MM.1S (cell line): ENCODE measurements at regions not wholly inside any gene's neighbourhood (a gene's known extent, or its start where the extent isn't known, plus 50 kb on each side); places are given as distances from the start of the nearest gene placed in this dataset.

Experiments
- DNase-seq: peaks from one replicate; pipeline ENCODE4 v3.0.0-alpha.2; 2015
- H2AFZ ChIP-seq: fragments of 300-600 bp; sonication (generic); 2 replicates; pipeline ENCODE4 v1.6.0; 2016; ENCODE audit warnings: antibody characterized with exemption, low read length
- H3F3A ChIP-seq: fragments of 300-600 bp; sonication (generic); 2 replicates; pipeline ENCODE4 v1.6.1; 2016; ENCODE audit warnings: mild to moderate bottlenecking, antibody characterized with exemption, low read length, moderate library complexity, mixed read lengths; ENCODE audit not compliant: insufficient read depth
- H3K27ac ChIP-seq: fragments of 300-600 bp; sonication (generic); 2 replicates; pipeline ENCODE4 v1.5.1; 2016; ENCODE audit warnings: mild to moderate bottlenecking, low read length
- H3K27me3 ChIP-seq: fragments of 300-600 bp; sonication (generic); replicated peaks from 2 replicates; pipeline ENCODE4 v1.6.0; 2016; ENCODE audit warnings: low read length; ENCODE audit not compliant: insufficient read depth
- H3K36me3 ChIP-seq: fragments of 300-600 bp; sonication (generic); replicated peaks from 2 replicates; pipeline ENCODE4 v1.6.1; 2016; ENCODE audit warnings: mild to moderate bottlenecking, low read length, mixed read lengths; ENCODE audit not compliant: insufficient read depth
- H3K4me1 ChIP-seq: fragments of 300-600 bp; sonication (generic); 2 replicates; pipeline ENCODE4 v1.6.1; 2016; ENCODE audit warnings: low read length, mixed read lengths
- H3K4me2 ChIP-seq: fragments of 300-600 bp; sonication (generic); 2 replicates; pipeline ENCODE4 v1.6.0; 2016; ENCODE audit warnings: low read depth, low read length
- H3K4me3 ChIP-seq: fragments of 300-600 bp; sonication (generic); 2 replicates; pipeline ENCODE4 v1.5.1; 2016; ENCODE audit warnings: low read length, mixed read lengths
- H3K79me2 ChIP-seq: fragments of 300-600 bp; sonication (generic); 2 replicates; pipeline ENCODE4 v1.6.1; 2016; ENCODE audit warnings: mixed run types, low read length, mixed read lengths
- H3K9ac ChIP-seq: fragments of 300-600 bp; sonication (generic); 2 replicates; pipeline ENCODE4 v1.6.1; 2016; ENCODE audit warnings: low read length, mixed read lengths
- H3K9me2 ChIP-seq: fragments of 300-600 bp; sonication (generic); replicated peaks from 2 replicates; pipeline ENCODE4 v1.6.1; 2016; ENCODE audit warnings: mild to moderate bottlenecking, low read length, mixed read lengths; ENCODE audit not compliant: insufficient read depth
- H3K9me3 ChIP-seq: fragments of 300-600 bp; sonication (generic); replicated peaks from 2 replicates; pipeline ENCODE4 v1.6.1; 2016; ENCODE audit warnings: mild to moderate bottlenecking, low read length, mixed read lengths; ENCODE audit not compliant: insufficient read depth
- H4K20me1 ChIP-seq: fragments of 300-600 bp; sonication (generic); 2 replicates; pipeline ENCODE4 v1.6.1; 2016; ENCODE audit warnings: mild to moderate bottlenecking, low read length, moderate library complexity, mixed read lengths; ENCODE audit not compliant: insufficient read depth
- EZH2 ChIP-seq: fragments of 300-600 bp; sonication (generic); optimal IDR thresholded peaks from 2 replicates; pipeline ENCODE3; 2017; ENCODE audit warnings: low read depth, mild to moderate bottlenecking, antibody characterized with exemption, low read length, mixed read lengths
- EZH2phosphoT487 ChIP-seq: fragments of 300-600 bp; sonication (generic); IDR thresholded peaks from 2 replicates; pipeline ENCODE4 v1.6.1; 2018; ENCODE audit warnings: antibody characterized with exemption, low read length
- TF ChIP-seq, protein P1 (sequence below): fragments of 300-600 bp; sonication (generic); IDR thresholded peaks from 2 replicates; pipeline ENCODE4 v1.5.1; 2016; ENCODE audit warnings: antibody characterized with exemption, low read length, mixed read lengths

GRCh38 chr3:109927726-109928125 is 590.4 kb upstream of the DPPA4 start:
- Histone ChIP-seq H3K4me2 (no peak overlapping the region), H3K79me2 (no peaks in the 10 kb centered on the region), H3K36me3 (no peaks in the 10 kb centered on the region), H3K9ac (no peak overlapping the region), H4K20me1 (no peaks in the 10 kb centered on the region), H2AFZ (no peak overlapping the region), H3K4me1 (no peaks in the 10 kb centered on the region), H3F3A (no peaks in the 10 kb centered on the region), H3K4me3 (no peak overlapping the region), H3K27ac (no peak overlapping the region), H3K27me3 (no peaks in the 10 kb centered on the region), H3K9me3 (no peaks in the 10 kb centered on the region), H3K9me2 (no peaks in the 10 kb centered on the region)
- no peak for TF ChIP-seq EZH2phosphoT487
- TF ChIP-seq, protein P1, sequence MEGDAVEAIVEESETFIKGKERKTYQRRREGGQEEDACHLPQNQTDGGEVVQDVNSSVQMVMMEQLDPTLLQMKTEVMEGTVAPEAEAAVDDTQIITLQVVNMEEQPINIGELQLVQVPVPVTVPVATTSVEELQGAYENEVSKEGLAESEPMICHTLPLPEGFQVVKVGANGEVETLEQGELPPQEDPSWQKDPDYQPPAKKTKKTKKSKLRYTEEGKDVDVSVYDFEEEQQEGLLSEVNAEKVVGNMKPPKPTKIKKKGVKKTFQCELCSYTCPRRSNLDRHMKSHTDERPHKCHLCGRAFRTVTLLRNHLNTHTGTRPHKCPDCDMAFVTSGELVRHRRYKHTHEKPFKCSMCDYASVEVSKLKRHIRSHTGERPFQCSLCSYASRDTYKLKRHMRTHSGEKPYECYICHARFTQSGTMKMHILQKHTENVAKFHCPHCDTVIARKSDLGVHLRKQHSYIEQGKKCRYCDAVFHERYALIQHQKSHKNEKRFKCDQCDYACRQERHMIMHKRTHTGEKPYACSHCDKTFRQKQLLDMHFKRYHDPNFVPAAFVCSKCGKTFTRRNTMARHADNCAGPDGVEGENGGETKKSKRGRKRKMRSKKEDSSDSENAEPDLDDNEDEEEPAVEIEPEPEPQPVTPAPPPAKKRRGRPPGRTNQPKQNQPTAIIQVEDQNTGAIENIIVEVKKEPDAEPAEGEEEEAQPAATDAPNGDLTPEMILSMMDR, result no peak
- TF ChIP-seq EZH2, result no peak
- DNase-seq, result no peak

- Histone ChIP-seq H3K9me3 (no peaks in the 10 kb centered on the region), H3K79me2 (no peaks in the 10 kb centered on the region), H3K9ac (no peak overlapping the region), H3K4me1 (no peaks in the 10 kb centered on the region), H2AFZ (no peak overlapping the region), H3K4me3 (no peak overlapping the region), H3F3A (no peaks in the 10 kb centered on the region), H4K20me1 (no peaks in the 10 kb centered on the region), H3K36me3 (no peaks in the 10 kb centered on the region), H3K27me3 (no peaks in the 10 kb centered on the region), H3K4me2 (no peak overlapping the region), H3K27ac (no peak overlapping the region), H3K9me2 (no peaks in the 10 kb centered on the region)
- DNase-seq, result no peak
- TF ChIP-seq, protein P1, result no peak
- TF ChIP-seq EZH2 (no peak), EZH2phosphoT487 (no peak)
These were observed 593.2 kb upstream of the DPPA4 start for GRCh38 chr3:109930582-109930981.

DNA sequence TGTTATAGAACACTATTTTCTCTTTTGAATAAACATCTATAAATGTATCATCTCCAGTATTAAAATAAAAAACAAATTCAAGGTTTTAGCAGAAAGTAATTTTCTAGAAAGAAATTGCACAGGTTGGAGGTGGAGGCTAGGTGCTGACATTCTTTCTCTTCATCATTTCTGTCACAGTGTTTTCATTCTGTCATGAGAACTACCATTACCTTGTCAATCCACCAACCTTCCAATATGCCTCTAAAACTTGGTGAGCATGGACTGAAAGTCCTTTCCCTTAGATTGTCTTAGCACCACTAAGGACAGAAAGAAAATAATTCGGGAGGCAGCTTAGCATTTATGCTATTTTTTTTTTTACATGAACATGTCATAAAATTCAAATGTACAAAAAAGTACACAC is 596.2 kb upstream of the DPPA4 start:
- Histone ChIP-seq H3K9ac (no peak overlapping the region), H3K79me2 (no peaks in the 10 kb centered on the region), H3K4me2 (no peak overlapping the region), H4K20me1 (no peaks in the 10 kb centered on the region), H3F3A (no peaks in the 10 kb centered on the region), H3K9me3 (no peaks in the 10 kb centered on the region), H3K36me3 (no peaks in the 10 kb centered on the region), H3K4me1 (no peaks in the 10 kb centered on the region), H3K9me2 (no peaks in the 10 kb centered on the region), H2AFZ (no peak overlapping the region), H3K4me3 (no peak overlapping the region), H3K27me3 (no peaks in the 10 kb centered on the region), H3K27ac (no peak overlapping the region)
- no peak for TF ChIP-seq EZH2phosphoT487
- no peak for TF ChIP-seq EZH2
- TF ChIP-seq, protein P1, result no peak
- no peak for DNase-seq

- DNase-seq, result no peak
- TF ChIP-seq, protein P1, result no peak
- TF ChIP-seq EZH2 (no peak), EZH2phosphoT487 (no peak)
- Histone ChIP-seq H3F3A (no peaks in the 10 kb centered on the region), H3K9me2 (no peaks in the 10 kb centered on the region), H3K27me3 (no peaks in the 10 kb centered on the region), H4K20me1 (no peaks in the 10 kb centered on the region), H3K9ac (no peak overlapping the region), H3K4me1 (no peaks in the 10 kb centered on the region), H3K9me3 (no peaks in the 10 kb centered on the region), H3K27ac (no peak overlapping the region), H3K4me3 (no peak overlapping the region), H3K36me3 (no peaks in the 10 kb centered on the region), H3K79me2 (no peaks in the 10 kb centered on the region), H3K4me2 (no peak overlapping the region), H2AFZ (no peak overlapping the region)
These were observed 602.5 kb upstream of the DPPA4 start for GRCh38 chr3:109939817-109940216.
